Aorta (tissue), 5 donors: ENCODE measurements at regions not wholly inside any gene's neighbourhood (a gene's known extent, or its start where the extent isn't known, plus 50 kb on each side); places are given as distances from the start of the nearest gene placed in this dataset.

Source experiments
- ATAC-seq: fragments of 200-7000 bp; cut with Tn5 transposase; one replicate; pipeline ENCODE4 v1.9.1; 2022; ENCODE audit warnings: moderate library complexity; ENCODE audit not compliant: low FRiP score
- DNase-seq, 2 donors: peaks; one replicate each; pipeline ENCODE4 v3.0.0-alpha.2; 2020
- H3K27ac ChIP-seq, 2 donors: one replicate each; pipeline ENCODE4 v1.5.1; 2013; ENCODE audit warnings: low read length in 2 of 2, mild to moderate bottlenecking in 2 of 2, moderate library complexity in 2 of 2, control low read depth in 1 of 2, inconsistent platforms in 1 of 2, low read depth in 1 of 2
- H3K27me3 ChIP-seq, 2 donors: one replicate each; pipeline ENCODE4 v1.6.1; 2013; ENCODE audit warnings: control low read depth in 1 of 2, low read length in 1 of 2, mild to moderate bottlenecking in 1 of 2, moderate library complexity in 1 of 2; ENCODE audit not compliant: insufficient read depth in 2 of 2, control insufficient read depth in 1 of 2
- H3K36me3 ChIP-seq, 2 donors: one replicate each; pipeline ENCODE4 v1.6.1; 2013; ENCODE audit warnings: control low read depth in 1 of 2, low read length in 1 of 2, mild to moderate bottlenecking in 1 of 2; ENCODE audit not compliant: insufficient read depth in 2 of 2, control insufficient read depth in 1 of 2
- H3K4me1 ChIP-seq, 2 donors: one replicate each; pipeline ENCODE4 v1.6.1; 2013; ENCODE audit warnings: low read length in 2 of 2, control low read depth in 1 of 2, mild to moderate bottlenecking in 1 of 2, moderate library complexity in 1 of 2; ENCODE audit not compliant: insufficient read depth in 2 of 2, control insufficient read depth in 1 of 2
- H3K4me3 ChIP-seq, 2 donors: one replicate each; pipeline ENCODE4 v1.5.1; 2013; ENCODE audit warnings: low read length in 2 of 2, control low read depth in 1 of 2, mild to moderate bottlenecking in 1 of 2
- H3K9me3 ChIP-seq: one replicate; pipeline ENCODE4 v1.6.1; 2013; ENCODE audit warnings: mild to moderate bottlenecking, low read length; ENCODE audit not compliant: control insufficient read depth
- WGBS, 2 donors: extraction: QIAGEN DNeasy Blood & Tissue Kit; methylation state at CpG; one replicate each; pipeline ENCODE4 v1.1.7; 2013; 5-methylcytosine and 5-hydroxymethylcytosine counted together
- intact Hi-C, 2 donors: fragments of 100-400 bp; cut with DNase I; formaldehyde crosslinking; loops; one replicate each; pipeline versions ENCODE4 v1.14.2 to v1.15.0; 2022
- donor health status: healthy with polysubstance abuse.
- donor health status: Bipolar disorder and iron deficiency.
- donor health status: DM: no; HTN: no; CAD: no.
- donor health status: DM: no; HTN: no; CAD: no.
- donor health status: DM: yes; HTN: yes; CAD: no.

DNA sequence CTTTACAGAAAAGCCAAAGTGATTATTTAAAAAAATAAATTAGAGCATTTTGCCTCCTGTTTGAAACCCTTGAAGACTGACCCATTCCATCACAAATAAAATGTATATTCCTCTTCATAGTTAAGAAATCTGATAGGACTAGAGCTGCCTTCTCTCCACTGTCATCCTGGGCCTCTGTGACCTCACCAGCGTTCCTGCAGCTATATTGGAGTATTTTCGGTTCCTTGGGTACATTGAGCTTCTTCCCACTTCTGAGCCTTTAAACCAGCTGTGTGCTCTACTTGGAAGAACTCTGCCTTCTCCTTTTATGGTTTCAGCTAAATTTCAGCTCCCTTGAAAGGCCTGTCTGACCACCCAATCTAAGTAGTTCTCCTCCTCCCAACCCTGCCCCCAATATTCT, 99.1 kb upstream of the ABCA1 start:
- H3K9me3 ChIP-seq: no peaks in the 10 kb centered on the region
- H3K4me3 ChIP-seq: no peak overlapping the region
- no peaks in the 10 kb centered on the region for H3K36me3 ChIP-seq
- H3K4me1 ChIP-seq: no peaks in the 10 kb centered on the region
- ATAC-seq: no peak
- 65 to 66% methylated on average over 2 of the region's 2 CpGs for whole genome bisulfite sequencing, 2 donors
- intact Hi-C loops: no loop called here
- no peaks in the 10 kb centered on the region for H3K27me3 ChIP-seq
- no peak overlapping the region for H3K27ac ChIP-seq
- DNase-seq: no peak

- no peak for ATAC-seq
- Histone ChIP-seq H3K36me3 (no peaks in the 10 kb centered on the region), H3K4me1 (no peaks in the 10 kb centered on the region), H3K9me3 (no peaks in the 10 kb centered on the region), H3K4me3 (no peak overlapping the region), H3K27ac (no peak overlapping the region), H3K27me3 (no peaks in the 10 kb centered on the region)
- WGBS, 2 donors: 82 to 90% methylated on average over 3 of the region's 3 CpGs
- intact Hi-C loops: no loop called here
- no peak for DNase-seq
Measured at GRCh38 chr9:105030285-105030684, 102.3 kb upstream of the ABCA1 start.

DNA sequence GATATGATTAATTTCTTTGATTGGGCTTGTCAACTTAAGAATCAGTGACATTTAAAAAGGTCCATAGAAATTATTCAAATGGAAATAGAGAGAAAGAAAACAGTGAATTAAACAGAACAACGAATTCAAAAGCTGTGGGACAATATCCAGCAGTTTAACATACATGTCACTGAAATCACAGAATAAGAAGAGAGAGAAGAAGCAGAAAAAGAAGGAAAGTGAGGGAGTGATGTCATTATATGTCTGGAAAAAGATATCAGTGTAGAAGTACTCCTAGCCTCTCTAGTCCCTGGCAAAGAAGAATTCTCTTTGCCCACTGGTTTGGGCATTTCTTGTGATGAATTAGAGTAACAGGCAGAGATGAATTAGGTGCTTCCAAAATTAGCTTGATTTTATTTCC, 109.2 kb upstream of the ABCA1 start:
- WGBS, 2 donors: 33 to 61% methylated on average over 1 of the region's 1 CpG
- no peak overlapping the region for H3K27ac ChIP-seq
- intact Hi-C loops: no loop called here
- no peak overlapping the region for H3K4me3 ChIP-seq
- H3K9me3 ChIP-seq: no peaks in the 10 kb centered on the region
- H3K27me3 ChIP-seq: no peaks in the 10 kb centered on the region
- no peaks in the 10 kb centered on the region for H3K4me1 ChIP-seq
- ATAC-seq: no peak
- H3K36me3 ChIP-seq: no peaks in the 10 kb centered on the region
- DNase-seq: no peak

GRCh38 chr9:105038051-105038450, 110.1 kb upstream of the ABCA1 start:
- Histone ChIP-seq H3K36me3 (no peaks in the 10 kb centered on the region), H3K4me1 (no peaks in the 10 kb centered on the region), H3K27ac (no peak overlapping the region), H3K4me3 (no peak overlapping the region), H3K27me3 (no peaks in the 10 kb centered on the region), H3K9me3 (no peaks in the 10 kb centered on the region)
- intact Hi-C loops: no loop called here
- ATAC-seq (no peak), DNase-seq (no peak)
- WGBS, 2 donors: 32 to 62% methylated on average over 3 of the region's 3 CpGs

DNA sequence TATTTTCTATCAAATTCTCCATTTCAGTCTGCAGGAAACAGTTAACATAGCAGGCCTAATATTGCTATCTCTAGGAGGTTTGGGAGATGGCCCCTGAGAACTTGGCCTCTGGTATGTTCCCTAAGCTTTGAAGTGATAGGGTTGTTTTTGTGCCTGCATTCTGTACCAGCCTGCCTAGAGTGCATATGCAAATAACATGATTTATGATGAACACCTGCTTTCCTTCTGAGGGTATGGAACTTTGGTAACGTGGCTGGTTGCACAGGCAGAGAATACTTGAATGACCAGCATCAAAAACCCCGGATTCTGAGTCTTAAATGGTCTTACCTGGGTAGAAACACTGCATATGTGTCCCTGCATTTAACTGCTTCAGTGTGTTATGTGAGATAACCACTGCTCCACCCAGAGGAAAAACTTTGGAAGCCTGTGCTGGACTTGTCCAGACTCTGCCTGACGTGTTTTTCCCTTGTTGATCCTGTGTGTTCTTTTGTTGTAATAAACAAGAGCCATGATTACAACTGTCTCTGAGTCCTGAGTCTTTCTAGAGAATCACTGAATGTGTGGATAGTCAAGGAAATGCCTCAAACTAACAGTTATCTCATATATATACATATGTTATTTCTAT, 111.3 kb upstream of the ABCA1 start:
- DNase-seq (no peak), ATAC-seq (no peak)
- Histone ChIP-seq H3K27me3 (no peaks in the 10 kb centered on the region), H3K4me1 (no peaks in the 10 kb centered on the region), H3K4me3 (no peak overlapping the region), H3K9me3 (no peaks in the 10 kb centered on the region), H3K36me3 (no peaks in the 10 kb centered on the region), H3K27ac (no peak overlapping the region)
- WGBS, 2 donors: 74 to 76% methylated on average over 3 of the region's 3 CpGs
- intact Hi-C loops: no loop called here

GRCh38 chr9:105043370-105043936, 115.5 kb upstream of the ABCA1 start:
- no peak for ATAC-seq
- H3K36me3 ChIP-seq: no peaks in the 10 kb centered on the region
- DNase-seq: no peak
- intact Hi-C loops: no loop called here
- H3K4me3 ChIP-seq: no peak overlapping the region
- no peak overlapping the region for H3K27ac ChIP-seq
- 87 to 89% methylated on average over 3 of the region's 3 CpGs for WGBS, 2 donors
- H3K27me3 ChIP-seq: no peaks in the 10 kb centered on the region
- no peaks in the 10 kb centered on the region for H3K9me3 ChIP-seq
- H3K4me1 ChIP-seq: no peaks in the 10 kb centered on the region

- intact Hi-C loops: no loop called here
- WGBS, 2 donors: 9 to 17% methylated on average over 2 of the region's 2 CpGs
- no peaks in the 10 kb centered on the region for H3K27me3 ChIP-seq
- no peaks in the 10 kb centered on the region for H3K9me3 ChIP-seq
- H3K27ac ChIP-seq: no peak overlapping the region
- no peak overlapping the region for H3K4me3 ChIP-seq
- no peak for ATAC-seq
- no peaks in the 10 kb centered on the region for H3K4me1 ChIP-seq
- H3K36me3 ChIP-seq: no peaks in the 10 kb centered on the region
- DNase-seq: no peak
Measured at GRCh38 chr9:105044518-105044917, 116.6 kb upstream of the ABCA1 start.

DNA sequence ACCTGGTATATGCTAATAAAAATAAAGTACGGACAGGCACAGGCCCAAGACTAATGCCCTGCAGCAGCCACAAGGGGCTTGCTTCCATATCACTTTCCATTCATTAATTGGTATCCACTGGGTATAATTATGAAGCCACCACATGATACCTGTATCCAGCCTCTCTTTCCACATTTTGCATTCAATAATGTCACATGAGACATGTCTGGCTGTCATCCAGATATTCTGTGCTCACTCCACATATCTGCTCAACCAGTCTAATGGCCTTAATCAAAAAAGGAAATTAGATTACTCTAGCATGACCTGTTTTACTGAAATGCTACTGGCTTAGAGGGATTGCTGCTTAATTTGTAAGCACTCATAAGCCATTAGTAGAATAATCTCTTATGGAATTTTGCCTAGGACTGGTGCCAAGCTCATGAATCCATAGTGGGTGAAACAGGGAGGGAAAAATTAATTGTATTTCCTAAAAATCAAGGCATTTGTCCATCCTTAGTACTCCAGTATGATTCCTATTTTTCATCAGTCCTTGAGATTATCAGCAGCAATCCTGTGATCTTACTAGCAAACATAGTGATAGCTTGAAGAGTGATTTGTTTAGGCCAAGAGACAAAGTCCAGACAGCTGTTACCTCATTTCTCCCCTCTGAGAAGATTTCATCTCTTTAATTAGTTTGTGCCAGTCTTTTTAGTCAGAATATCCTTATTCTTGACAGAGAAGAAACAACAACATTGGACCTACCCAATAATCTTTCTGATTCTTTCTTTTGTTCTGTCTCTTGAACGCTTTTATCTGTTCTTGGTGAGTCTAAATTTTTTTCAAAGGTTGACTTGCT, 119.2 kb upstream of the ABCA1 start:
- H3K4me1 ChIP-seq: no peaks in the 10 kb centered on the region
- 93 to 94% methylated on average over 2 of the region's 2 CpGs for WGBS, 2 donors

DNA sequence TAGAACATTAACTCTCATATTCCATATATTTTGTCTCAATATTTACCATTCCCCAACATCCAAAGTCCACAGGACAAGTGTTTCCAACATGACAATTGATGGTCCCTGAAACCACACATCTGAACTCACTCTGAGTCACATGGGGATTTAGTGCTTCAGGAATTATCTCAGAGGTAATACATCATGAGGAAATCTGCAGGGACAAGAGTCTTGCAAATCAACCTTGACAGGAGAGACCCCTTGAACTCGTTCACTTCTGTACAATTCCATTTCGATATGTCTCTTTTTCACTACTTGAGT, 119.7 kb upstream of the ABCA1 start:
- WGBS, 2 donors: 53 to 68% methylated on average over 2 of the region's 2 CpGs
- intact Hi-C loops: no loop called here
- no peak for ATAC-seq
- no peaks in the 10 kb centered on the region for H3K9me3 ChIP-seq
- H3K27me3 ChIP-seq: no peaks in the 10 kb centered on the region
- no peak overlapping the region for H3K27ac ChIP-seq
- H3K36me3 ChIP-seq: no peaks in the 10 kb centered on the region
- H3K4me3 ChIP-seq: no peak overlapping the region
- H3K4me1 ChIP-seq: no peaks in the 10 kb centered on the region
- DNase-seq: no peak

More for the DNA sequence above, 119.2 kb upstream of the ABCA1 start:
- ATAC-seq (no peak), DNase-seq (no peak)
- no peaks in the 10 kb centered on the region for H3K36me3 ChIP-seq
- no peaks in the 10 kb centered on the region for H3K27me3 ChIP-seq
- intact Hi-C loops: no loop called here
- no peak overlapping the region for H3K27ac ChIP-seq
- no peaks in the 10 kb centered on the region for H3K9me3 ChIP-seq
- H3K4me3 ChIP-seq: no peak overlapping the region
